Activated T-helper 17 cell treated with anti-CD3 and anti-CD28 coated beads, Interleukin-2, amount 50 U/mL, for 72 hours (primary cell): ENCODE measurements at regions not wholly inside any gene's neighbourhood (a gene's known extent, or its start where the extent isn't known, plus 50 kb on each side); places are given as distances from the start of the nearest gene placed in this dataset.
"Not testable (repeated sequence)": the region's sequence is repeated elsewhere in the genome, so short reads cannot be mapped to it uniquely, and the experiment has no call there.

Source experiments
- ATAC-seq: fragments of 150-1000 bp; cut with Tn5 transposase; replicated peaks from 2 replicates; pipeline ENCODE4 v1.10.0; 2021; ENCODE audit warnings: mild to moderate bottlenecking, moderate library complexity
- H3K27ac Mint-ChIP-seq: one replicate; pipeline ENCODE4 v1.8.0; 2022; ENCODE audit warnings: mixed read lengths
- H3K27me3 Mint-ChIP-seq: one replicate; pipeline ENCODE4 v1.8.0; 2022; ENCODE audit warnings: mixed read lengths
- H3K36me3 Mint-ChIP-seq: one replicate; pipeline ENCODE4 v1.8.0; 2022; ENCODE audit warnings: low read depth, mild to moderate bottlenecking, mixed read lengths
- H3K4me1 Mint-ChIP-seq: one replicate; pipeline ENCODE4 v1.8.0; 2022; ENCODE audit warnings: mixed read lengths
- H3K4me3 Mint-ChIP-seq: one replicate; pipeline ENCODE4 v1.8.0; 2022; ENCODE audit warnings: mild to moderate bottlenecking, mixed read lengths
- H3K9me3 Mint-ChIP-seq: one replicate; pipeline ENCODE4 v1.8.0; 2022; ENCODE audit warnings: mixed read lengths

- H3K36me3 Mint-ChIP-seq, H3K27ac Mint-ChIP-seq, H3K4me1 Mint-ChIP-seq, H3K9me3 Mint-ChIP-seq, ATAC-seq, H3K4me3 Mint-ChIP-seq: not testable (repeated sequence)
- H3K27me3 Mint-ChIP-seq = peaks cover 31% of the 10 kb centered on the region
Measured at GRCh38 chr1:30517666-30518065, 205.7 kb downstream of the MATN1 start.

- not testable (repeated sequence) for H3K36me3 Mint-ChIP-seq, ATAC-seq, H3K27ac Mint-ChIP-seq, H3K9me3 Mint-ChIP-seq, H3K4me3 Mint-ChIP-seq, H3K4me1 Mint-ChIP-seq
- H3K27me3 Mint-ChIP-seq = peaks cover 28% of the 10 kb centered on the region
Measured at GRCh38 chr1:30517241-30517640, 206.1 kb downstream of the MATN1 start.

GRCh38 chr1:30516485-30516858, 206.9 kb downstream of the MATN1 start:
- Mint-ChIP-seq H3K27ac (no peak overlapping the region), H3K4me1 (no peaks in the 10 kb centered on the region)
- ATAC-seq = no peak

GRCh38 chr1:30515755-30516484, 207.5 kb downstream of the MATN1 start:
- Mint-ChIP-seq H3K9me3 (no peaks in the 10 kb centered on the region), H3K27ac (no peak overlapping the region), H3K4me3 (no peak overlapping the region), H3K36me3 (no peaks in the 10 kb centered on the region), H3K4me1 (no peaks in the 10 kb centered on the region), H3K27me3 (peaks cover 29% of the 10 kb centered on the region)
- ATAC-seq = no peak

More at GRCh38 chr1:30516485-30516858, 206.9 kb downstream of the MATN1 start:
- H3K27me3 Mint-ChIP-seq = peaks cover 27% of the 10 kb centered on the region
- no peaks in the 10 kb centered on the region for H3K36me3 Mint-ChIP-seq
- H3K4me3 Mint-ChIP-seq = no peak overlapping the region
- H3K9me3 Mint-ChIP-seq = no peaks in the 10 kb centered on the region

- Mint-ChIP-seq H3K4me3 (no peak overlapping the region), H3K4me1 (no peaks in the 10 kb centered on the region), H3K36me3 (no peaks in the 10 kb centered on the region), H3K9me3 (no peaks in the 10 kb centered on the region), H3K27ac (no peak overlapping the region), H3K27me3 (peaks cover 25% of the 10 kb centered on the region)
- no peak for ATAC-seq
Measured at GRCh38 chr1:30514945-30515344, 208.4 kb downstream of the MATN1 start.

GRCh38 chr1:30514137-30514654, 209.2 kb downstream of the MATN1 start:
- Mint-ChIP-seq H3K27ac (no peak overlapping the region), H3K4me1 (no peaks in the 10 kb centered on the region), H3K27me3 (peaks cover 30% of the 10 kb centered on the region), H3K36me3 (no peaks in the 10 kb centered on the region), H3K4me3 (no peak overlapping the region), H3K9me3 (no peaks in the 10 kb centered on the region)
- no peak for ATAC-seq

GRCh38 chr1:30513396-30514136, 209.8 kb downstream of the MATN1 start:
- Mint-ChIP-seq H3K4me3 (no peak overlapping the region), H3K27me3 (peaks cover 34% of the 10 kb centered on the region), H3K36me3 (no peaks in the 10 kb centered on the region), H3K4me1 (no peaks in the 10 kb centered on the region), H3K27ac (no peak overlapping the region), H3K9me3 (no peaks in the 10 kb centered on the region)
- ATAC-seq = no peak

GRCh38 chr1:30512914-30513265, 210.5 kb downstream of the MATN1 start:
- Mint-ChIP-seq H3K36me3 (no peaks in the 10 kb centered on the region), H3K4me1 (no peaks in the 10 kb centered on the region)

GRCh38 chr1:30511991-30512913, 211.1 kb downstream of the MATN1 start:
- no peak overlapping the region for H3K27ac Mint-ChIP-seq
- ATAC-seq = no peak
- no peaks in the 10 kb centered on the region for H3K4me1 Mint-ChIP-seq
- H3K9me3 Mint-ChIP-seq = no peaks in the 10 kb centered on the region
- no peak overlapping the region for H3K4me3 Mint-ChIP-seq
- H3K27me3 Mint-ChIP-seq = peaks cover 34% of the 10 kb centered on the region
- no peaks in the 10 kb centered on the region for H3K36me3 Mint-ChIP-seq

More at GRCh38 chr1:30512914-30513265, 210.5 kb downstream of the MATN1 start:
- Mint-ChIP-seq H3K9me3 (no peaks in the 10 kb centered on the region), H3K27ac (no peak overlapping the region), H3K27me3 (peaks cover 37% of the 10 kb centered on the region), H3K4me3 (no peak overlapping the region)
- ATAC-seq = no peak

- H3K27ac Mint-ChIP-seq = no peak overlapping the region
- no peaks in the 10 kb centered on the region for H3K4me1 Mint-ChIP-seq
- H3K9me3 Mint-ChIP-seq = no peaks in the 10 kb centered on the region
- ATAC-seq = no peak
- peaks cover 31% of the 10 kb centered on the region for H3K27me3 Mint-ChIP-seq
- H3K36me3 Mint-ChIP-seq = no peaks in the 10 kb centered on the region
- no peak overlapping the region for H3K4me3 Mint-ChIP-seq
Measured at GRCh38 chr1:30511563-30511962, 211.8 kb downstream of the MATN1 start.

GRCh38 chr1:30511106-30511505, 212.3 kb downstream of the MATN1 start:
- ATAC-seq = no peak
- no peaks in the 10 kb centered on the region for H3K36me3 Mint-ChIP-seq
- H3K4me1 Mint-ChIP-seq = no peaks in the 10 kb centered on the region
- H3K4me3 Mint-ChIP-seq = no peak overlapping the region
- no peak overlapping the region for H3K27ac Mint-ChIP-seq
- H3K9me3 Mint-ChIP-seq = no peaks in the 10 kb centered on the region
- H3K27me3 Mint-ChIP-seq = peaks cover 34% of the 10 kb centered on the region

GRCh38 chr1:30509670-30510069, 213.7 kb downstream of the MATN1 start:
- H3K36me3 Mint-ChIP-seq = no peaks in the 10 kb centered on the region
- no peaks in the 10 kb centered on the region for H3K9me3 Mint-ChIP-seq
- H3K4me3 Mint-ChIP-seq = no peak overlapping the region

GRCh38 chr1:30508611-30509010, 214.8 kb downstream of the MATN1 start:
- H3K9me3 Mint-ChIP-seq = no peaks in the 10 kb centered on the region
- H3K36me3 Mint-ChIP-seq = no peaks in the 10 kb centered on the region
- H3K27ac Mint-ChIP-seq = no peak overlapping the region
- H3K27me3 Mint-ChIP-seq = peaks cover 34% of the 10 kb centered on the region
- ATAC-seq = no peak
- H3K4me3 Mint-ChIP-seq = no peak overlapping the region
- no peaks in the 10 kb centered on the region for H3K4me1 Mint-ChIP-seq

More at GRCh38 chr1:30509670-30510069, 213.7 kb downstream of the MATN1 start:
- H3K27ac Mint-ChIP-seq = no peak overlapping the region
- H3K4me1 Mint-ChIP-seq = no peaks in the 10 kb centered on the region
- ATAC-seq = no peak
- H3K27me3 Mint-ChIP-seq = peaks cover 37% of the 10 kb centered on the region

- no peak overlapping the region for H3K4me3 Mint-ChIP-seq
- no peak for ATAC-seq
Measured at GRCh38 chr1:30508175-30508448, 215.3 kb downstream of the MATN1 start.

More at GRCh38 chr1:30508175-30508448, 215.3 kb downstream of the MATN1 start:
- H3K27ac Mint-ChIP-seq = no peak overlapping the region
- H3K36me3 Mint-ChIP-seq = no peaks in the 10 kb centered on the region
- H3K9me3 Mint-ChIP-seq = peaks cover 2% of the 10 kb centered on the region
- no peaks in the 10 kb centered on the region for H3K4me1 Mint-ChIP-seq
- H3K27me3 Mint-ChIP-seq = peaks cover 35% of the 10 kb centered on the region
